ENCODE measurements at regions not wholly inside any gene's neighbourhood (a gene's known extent, or its start where the extent isn't known, plus 50 kb on each side); places are given as distances from the start of the nearest gene placed in this dataset.

GRCh38 chr1:56417646-56418045 is 161.7 kb downstream of the PLPP3 start:
- no peak for DNase-seq (ENCODE audit: low spot score)

GRCh38 chr1:56416495-56416894 is 162.9 kb downstream of the PLPP3 start:
- no peak for DNase-seq (ENCODE audit: low spot score)

DNA sequence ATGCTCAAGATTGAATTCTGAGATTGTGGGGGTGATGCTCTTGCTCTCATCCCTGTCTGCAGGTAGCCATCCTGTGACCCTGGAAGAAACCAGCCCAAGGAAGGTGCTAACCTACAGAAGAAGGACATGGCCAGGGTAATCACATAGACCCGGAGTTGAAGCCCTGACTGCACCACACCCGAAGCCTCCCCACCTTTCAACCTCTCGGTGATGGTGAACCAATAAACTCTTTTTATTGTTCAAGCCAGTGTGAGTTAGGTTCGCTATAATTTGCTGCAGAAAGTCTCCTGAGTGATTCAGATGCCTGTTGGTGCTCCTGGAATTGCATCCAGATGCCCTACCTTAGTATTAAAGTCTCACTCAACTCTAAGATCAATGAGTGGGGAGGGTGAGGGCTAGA is 163.6 kb downstream of the PLPP3 start:
- DNase-seq (ENCODE audit: low spot score): no peak

DNA sequence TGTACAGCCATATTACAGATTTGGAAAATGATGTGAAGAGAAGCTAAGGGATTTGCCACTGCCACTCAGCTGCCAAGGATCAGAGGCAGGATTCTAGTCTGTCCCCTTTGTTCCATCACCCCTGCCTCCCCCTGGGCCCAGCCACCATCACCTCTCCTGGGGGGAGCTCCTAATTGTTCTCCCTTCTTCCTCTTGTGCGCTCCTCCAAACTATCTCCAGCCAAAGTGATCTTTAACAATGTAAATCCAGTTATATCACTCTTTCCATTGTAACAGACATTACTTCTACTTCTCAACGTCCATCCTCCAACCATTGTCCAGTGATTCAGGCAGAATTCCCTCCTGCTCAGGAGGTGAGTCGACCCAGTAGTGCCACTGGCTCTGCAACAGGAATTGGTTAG is 164.1 kb downstream of the PLPP3 start:
- DNase-seq (ENCODE audit: low spot score): no peak

DNA sequence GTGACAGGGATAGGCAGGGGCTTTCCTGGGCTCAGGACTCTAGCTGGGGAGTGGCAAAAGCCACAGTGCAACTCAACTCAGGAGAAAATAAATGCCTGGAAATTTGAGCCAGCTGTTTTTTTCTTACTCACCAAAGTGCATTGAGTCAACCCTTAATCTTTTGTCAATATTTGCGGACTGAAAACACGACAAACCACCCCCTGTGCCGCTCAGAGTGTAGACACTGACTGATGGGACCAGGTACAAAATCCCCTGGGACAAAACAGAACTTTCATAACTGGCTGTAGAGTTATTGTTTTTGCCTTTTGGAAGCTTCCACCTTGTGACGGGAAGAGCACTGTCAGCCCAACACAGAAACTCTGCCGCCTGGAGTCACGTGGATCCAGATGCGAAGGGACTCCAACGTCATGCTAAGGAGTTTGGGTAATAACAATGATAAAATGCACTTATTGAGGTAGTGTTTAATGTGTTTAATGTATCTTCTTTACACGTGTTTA is 164.6 kb downstream of the PLPP3 start:
- DNase-seq (ENCODE audit: low spot score): no peak

DNA sequence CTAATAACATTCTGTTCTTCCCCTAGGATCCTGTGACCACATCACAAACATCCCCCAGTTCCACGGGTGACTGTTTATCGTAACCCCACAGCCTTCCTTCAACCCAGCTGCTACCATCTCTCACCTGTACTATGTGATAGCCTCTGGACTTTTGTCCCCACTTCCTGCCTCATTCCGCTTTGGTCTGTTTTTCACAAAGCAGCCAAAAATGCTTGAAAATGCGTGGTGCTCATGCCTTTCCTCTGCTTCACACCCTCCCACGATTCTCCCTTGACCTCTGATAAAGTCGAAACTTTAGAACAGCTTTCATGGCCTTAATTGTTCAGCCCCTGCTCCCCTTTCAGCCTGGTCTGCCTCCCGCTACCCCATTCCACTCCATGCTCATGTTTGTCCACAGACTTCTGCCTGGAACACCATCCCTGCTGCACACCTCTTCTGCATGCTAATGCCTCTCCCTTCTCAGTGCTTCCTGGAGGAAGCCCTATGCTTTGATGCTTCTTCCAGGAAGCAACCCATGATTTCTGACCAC is 165.6 kb downstream of the PLPP3 start:
- no peak for DNase-seq (ENCODE audit: low spot score)

DNA sequence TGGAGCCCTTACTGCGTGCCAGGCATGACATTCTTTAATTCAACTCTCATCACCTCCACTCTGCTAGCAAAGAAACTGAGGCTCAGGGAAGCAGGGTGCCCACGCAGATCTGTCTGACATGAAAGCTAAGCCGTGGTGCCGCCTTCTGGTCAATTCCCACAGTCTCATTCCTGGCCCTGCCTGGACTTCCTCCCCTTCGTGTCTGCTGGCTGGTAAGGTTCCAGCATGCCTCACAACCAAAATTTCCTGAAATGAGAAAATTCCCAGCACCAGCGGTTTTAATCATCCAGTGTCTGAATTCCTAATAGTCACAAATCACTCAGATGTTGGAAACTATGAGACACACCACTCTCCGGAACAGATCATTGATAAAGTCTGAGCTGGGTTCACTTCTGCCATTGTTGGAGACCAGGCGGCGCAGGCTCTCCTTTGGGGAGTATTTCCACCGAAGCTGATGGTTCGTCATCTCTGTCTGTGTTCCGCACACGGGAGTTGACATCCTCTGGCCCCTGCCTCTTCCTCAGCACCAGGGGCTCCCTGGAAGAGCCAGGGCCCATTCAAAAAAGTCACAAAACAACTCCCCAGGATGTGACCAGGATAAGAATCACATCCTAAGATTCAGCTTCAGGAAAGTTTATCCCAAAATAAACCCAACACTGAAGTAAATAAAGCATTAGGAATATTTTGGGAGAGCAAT is 167.7 kb downstream of the PLPP3 start:
- peak; percentile 81 for DNase-seq (ENCODE audit: low spot score)

DNA sequence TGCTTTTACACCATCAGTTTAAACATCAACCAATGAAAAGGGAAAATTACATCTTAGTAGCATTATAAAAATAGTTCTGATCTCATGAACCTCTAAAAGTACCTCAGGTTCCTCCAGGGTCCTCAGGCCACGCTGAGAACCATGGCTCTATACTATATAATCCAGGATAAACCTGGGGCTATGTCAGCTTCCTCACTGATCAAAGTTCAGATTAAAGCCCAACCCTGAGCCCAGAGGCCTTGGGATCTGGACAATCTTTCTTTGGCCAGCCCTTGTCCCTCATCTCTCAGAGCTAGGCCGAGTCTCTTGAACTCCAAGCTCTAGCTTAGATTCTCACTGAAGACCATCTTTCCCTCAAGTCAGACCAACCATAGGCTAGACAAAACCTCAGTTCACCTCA is 168.3 kb downstream of the PLPP3 start:
- no peak for DNase-seq (ENCODE audit: low spot score)

DNA sequence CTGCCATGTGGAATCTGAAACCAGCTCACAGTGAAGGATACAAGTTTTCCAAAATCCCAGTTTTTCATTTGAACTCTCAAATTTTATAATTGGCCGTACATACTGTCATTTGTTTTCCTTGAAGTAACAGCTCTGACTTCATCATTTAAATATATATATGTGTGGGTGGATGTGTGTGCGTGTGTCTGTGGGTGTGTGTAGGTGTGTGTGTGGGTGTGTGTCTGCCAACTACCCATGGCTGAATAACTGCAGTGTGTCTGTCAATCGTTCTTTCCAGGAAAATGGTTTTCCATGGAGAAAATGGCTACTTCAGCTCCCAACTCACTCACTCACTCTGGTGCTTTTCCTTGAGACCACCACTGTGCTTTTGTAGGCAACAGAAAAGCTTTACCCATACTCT is 169.0 kb downstream of the PLPP3 start:
- DNase-seq (ENCODE audit: low spot score): no peak

DNA sequence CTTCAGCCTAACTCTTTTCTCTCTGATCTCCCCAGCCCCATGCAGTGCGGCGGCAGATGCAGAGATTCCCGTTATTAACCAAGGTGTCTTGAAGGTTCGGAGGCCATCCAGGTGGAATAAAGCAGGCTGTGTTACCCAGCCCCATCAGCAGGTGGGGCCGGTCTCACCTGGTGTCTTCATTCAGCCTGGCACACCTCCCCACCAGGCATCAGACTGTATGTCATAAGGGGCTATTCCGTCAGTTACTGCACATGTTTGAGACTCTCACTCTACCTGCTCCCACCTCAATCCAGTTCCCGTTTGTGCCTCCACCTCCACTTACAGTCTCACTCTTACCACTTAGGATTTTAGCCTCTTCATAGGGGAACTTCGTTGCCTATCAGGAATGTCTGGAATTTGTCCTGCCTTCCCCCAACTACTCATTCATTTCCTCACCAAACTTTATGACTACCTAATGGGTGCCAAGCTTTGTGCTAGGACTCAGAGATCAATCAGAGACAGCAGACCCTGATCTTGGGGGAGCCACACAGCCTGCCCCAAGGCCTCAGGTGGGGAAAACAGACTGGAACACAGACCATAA is 170.2 kb downstream of the PLPP3 start:
- DNase-seq (ENCODE audit: low spot score): peak; percentile 21

DNA sequence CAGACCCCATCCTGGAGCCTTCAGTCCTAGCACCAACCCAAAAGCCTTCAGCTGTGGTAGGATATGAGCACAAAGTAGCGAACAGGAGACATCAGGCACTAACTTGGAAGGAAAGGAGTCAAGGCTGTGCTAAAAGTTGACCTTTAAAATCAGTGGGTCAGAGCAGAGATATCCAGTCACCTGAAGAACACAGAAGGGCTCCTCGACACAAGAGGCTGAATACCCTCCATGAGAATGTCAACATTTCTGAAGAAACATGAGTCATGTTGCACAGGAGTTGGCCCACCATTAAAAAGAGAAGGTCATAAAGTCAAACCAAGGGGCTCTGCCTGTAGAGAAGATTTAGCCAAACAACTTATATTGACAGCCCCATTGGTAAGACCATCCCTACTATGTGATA is 172.5 kb downstream of the PLPP3 start:
- DNase-seq (ENCODE audit: low spot score): no peak

- DNase-seq (ENCODE audit: low spot score): peak; percentile 72
Observed at GRCh38 chr1:56404561-56405030, 174.8 kb downstream of the PLPP3 start.

- DNase-seq (ENCODE audit: low spot score): peak; percentile 16
Observed at GRCh38 chr1:56404066-56404465, 175.3 kb downstream of the PLPP3 start.

- no peak for DNase-seq (ENCODE audit: low spot score)
Observed at GRCh38 chr1:56403321-56403720, 176.0 kb downstream of the PLPP3 start.

GRCh38 chr1:56401191-56401590 is 178.2 kb downstream of the PLPP3 start:
- DNase-seq (ENCODE audit: low spot score): no peak

- DNase-seq (ENCODE audit: low spot score): no peak
Observed at GRCh38 chr1:56400526-56400925, 178.8 kb downstream of the PLPP3 start.

DNA sequence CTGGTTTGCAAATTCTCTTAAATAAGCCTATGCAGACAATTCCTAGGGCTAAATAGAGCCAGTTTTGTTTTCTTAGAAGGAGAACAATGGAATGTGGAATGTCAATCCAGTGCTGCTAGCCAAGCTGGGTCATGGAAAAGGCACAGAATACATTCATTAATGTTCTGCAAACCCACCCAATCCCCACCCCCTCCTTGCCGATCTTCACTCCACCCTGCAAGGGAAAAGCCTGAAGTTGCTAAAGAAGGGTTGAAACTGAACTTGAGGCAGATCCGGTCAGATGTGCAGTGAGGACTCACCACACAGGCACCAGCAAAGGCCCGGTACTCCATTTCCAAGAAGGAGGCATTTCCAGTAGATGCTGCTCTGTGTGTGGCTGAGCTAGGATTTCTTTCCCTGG is 179.6 kb downstream of the PLPP3 start:
- no peak for DNase-seq (ENCODE audit: low spot score)

DNA sequence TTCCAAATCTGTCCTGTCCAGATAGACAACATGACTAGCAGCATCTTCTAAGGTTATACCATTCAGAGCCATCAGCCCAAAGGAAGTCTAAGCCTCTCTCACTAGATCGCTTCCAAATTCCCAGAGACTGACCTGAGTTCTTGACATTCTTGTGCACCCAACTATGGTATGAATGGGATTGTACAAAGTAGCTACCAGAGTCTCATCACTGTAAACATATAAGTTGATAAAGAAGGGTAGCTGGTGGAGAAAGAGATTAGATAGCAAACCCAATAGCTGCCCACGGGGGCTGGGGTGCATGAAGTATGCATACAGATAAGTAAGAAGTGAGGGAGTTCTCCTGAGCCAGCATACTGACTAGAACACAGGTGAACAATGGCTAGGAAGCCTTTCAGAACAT is 180.0 kb downstream of the PLPP3 start:
- no peak for DNase-seq (ENCODE audit: low spot score)

DNA sequence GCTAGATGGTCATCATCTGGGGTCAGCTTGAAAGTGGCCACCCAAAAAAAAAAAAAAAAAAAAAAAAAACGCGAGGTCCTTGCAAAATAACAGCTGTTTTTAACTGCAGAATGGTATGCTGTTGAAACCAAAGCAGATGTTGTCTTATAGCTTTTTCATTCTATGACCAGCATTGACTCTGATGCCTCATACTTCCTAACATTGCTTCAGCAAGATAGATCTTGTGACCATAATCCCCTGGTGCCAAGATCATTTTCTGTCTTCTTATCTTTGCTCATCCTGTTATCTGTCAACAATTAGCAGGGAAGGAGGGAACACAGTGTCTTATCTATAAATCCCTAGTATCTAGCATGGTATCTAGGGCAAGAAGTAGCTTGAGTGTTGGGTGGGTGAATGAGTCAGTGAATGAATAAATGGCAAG is 181.5 kb downstream of the PLPP3 start:
- DNase-seq (ENCODE audit: low spot score): peak; percentile 65

GRCh38 chr1:56397409-56397808 is 182.0 kb downstream of the PLPP3 start:
- peak; percentile 55 for DNase-seq (ENCODE audit: low spot score)

GRCh38 chr1:56396581-56396980 is 182.8 kb downstream of the PLPP3 start:
- no peak for DNase-seq (ENCODE audit: low spot score)

DNA sequence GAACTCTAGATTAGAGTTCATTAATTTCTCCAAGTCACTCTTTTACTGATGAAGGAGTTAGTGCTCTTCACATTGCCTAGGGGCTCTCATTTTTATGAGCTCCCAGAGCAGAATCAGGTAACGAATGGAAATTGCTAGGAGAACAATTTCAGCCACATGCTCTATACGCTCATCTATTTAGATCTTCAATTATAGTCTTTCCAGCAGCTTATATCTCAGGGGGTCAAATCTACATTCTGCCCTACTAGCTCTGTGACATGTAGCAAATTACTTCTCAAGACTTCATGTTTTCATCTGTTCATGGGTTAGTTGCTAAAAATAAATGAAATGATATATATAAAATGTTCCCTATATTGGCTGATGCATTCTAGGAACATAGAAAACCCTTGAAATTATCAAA is 183.6 kb downstream of the PLPP3 start:
- no peak for DNase-seq (ENCODE audit: low spot score)

- DNase-seq (ENCODE audit: low spot score): no peak
Observed at GRCh38 chr1:56394298-56394697, 185.1 kb downstream of the PLPP3 start.

Measured in GM03348 (cell line).